Endothelial cell of umbilical vein (primary cell): ENCODE measurements at regions not wholly inside any gene's neighbourhood (a gene's known extent, or its start where the extent isn't known, plus 50 kb on each side); places are given as distances from the start of the nearest gene placed in this dataset.

Experiments used
- BruUV-seq: library from RNA; stranded (reverse); fragments of 400-500 nt; replicated peaks from 2 replicates; lab custom pipeline; 2021; lab: Mats Ljungman, UMichigan
- CTCF ChIA-PET: fragments of 300-600, 350-600 bp; sonication (Branson Sonifier 250); formaldehyde crosslinking; loops from one replicate; lab custom pipeline; 2021; ENCODE audit warnings: antibody characterized with exemption, inconsistent platforms; lab: Charles Lee
- POLR2A ChIA-PET: fragments of 300-600, 350-600 bp; sonication (Branson Sonifier 250); formaldehyde crosslinking; loops from one replicate; lab custom pipeline; 2021; ENCODE audit warnings: antibody characterized with exemption, inconsistent platforms; lab: Charles Lee
- DNase-seq: peaks from one replicate; pipeline ENCODE4 v3.0.0-alpha.2; 2011; ENCODE audit warnings: low read depth, low spot score
- FAIRE-seq: peaks from 2 replicates; lab custom pipeline; 2011; peaks lifted over from hg19 to GRCh38; lab: Jason Lieb, UNC
- H2AFZ ChIP-seq: 2 replicates; pipeline ENCODE4 v1.6.0; 2012; ENCODE audit warnings: low read depth, low read length, control low read depth, inconsistent platforms
- H3K27ac ChIP-seq: 2 replicates; pipeline ENCODE4 v1.5.1; 2011; ENCODE audit warnings: low read depth, mild to moderate bottlenecking, control low read depth, low read length, moderate library complexity; ENCODE audit not compliant: insufficient read depth
- H3K27me3 ChIP-seq, 2 experiments: 2 replicates each; pipeline versions ENCODE4 v1.6.0 to v1.6.1; 2011; ENCODE audit warnings: low read length in 2 of 2, mixed read lengths in 1 of 2; ENCODE audit not compliant: control insufficient read depth in 2 of 2, insufficient read depth in 2 of 2
- H3K36me3 ChIP-seq, 2 experiments: 2 replicates in 1 of 2; 3 replicates in 1 of 2; pipeline ENCODE4 v1.5.1; 2011; ENCODE audit warnings: low read length in 2 of 2, mild to moderate bottlenecking in 1 of 2, moderate library complexity in 1 of 2; ENCODE audit not compliant: control insufficient read depth in 2 of 2, insufficient read depth in 2 of 2; ENCODE audit errors: extremely low read depth in 1 of 2
- H3K4me1 ChIP-seq: 3 replicates; pipeline ENCODE4 v1.5.1; 2011; ENCODE audit warnings: mild to moderate bottlenecking, low read length; ENCODE audit not compliant: control insufficient read depth, insufficient read depth; ENCODE audit errors: extremely low read depth
- H3K4me2 ChIP-seq: 2 replicates; pipeline ENCODE4 v1.6.1; 2011; ENCODE audit warnings: low read length, control low read depth, mixed read lengths; ENCODE audit not compliant: insufficient read depth
- H3K4me3 ChIP-seq, 3 experiments: fragments of 200-600 bp in 1 of 3; sonication (generic), shearing (Covaris generic) in 1 of 3; replicated peaks in 1 of 3; 2 replicates each; pipeline ENCODE4 v1.5.1; 2011 to 2016; ENCODE audit warnings: control low read depth in 3 of 3, low read length in 3 of 3, mild to moderate bottlenecking in 2 of 3, inconsistent platforms in 1 of 3, low read depth in 1 of 3, moderate library complexity in 1 of 3; ENCODE audit not compliant: insufficient read depth in 1 of 3
- H3K79me2 ChIP-seq: 2 replicates; pipeline ENCODE4 v1.6.0; 2012; ENCODE audit warnings: low read length, inconsistent platforms; ENCODE audit not compliant: control insufficient read depth, insufficient read depth
- H3K9ac ChIP-seq: replicated peaks from 2 replicates; pipeline ENCODE3; 2011; ENCODE audit warnings: low read length, control low read depth; ENCODE audit not compliant: insufficient read depth; ENCODE audit errors: extremely low read depth
- H3K9me1 ChIP-seq: replicated peaks from 3 replicates; pipeline ENCODE4 v1.6.0; 2011; ENCODE audit warnings: mild to moderate bottlenecking, low read length; ENCODE audit not compliant: control insufficient read depth, insufficient read depth; ENCODE audit errors: extremely low read depth
- H3K9me3 ChIP-seq: replicated peaks from 2 replicates; pipeline ENCODE4 v1.5.1; 2012; ENCODE audit warnings: low read length, inconsistent platforms; ENCODE audit not compliant: control insufficient read depth, insufficient read depth
- H4K20me1 ChIP-seq: replicated peaks from 2 replicates; pipeline ENCODE3; 2011; ENCODE audit warnings: mild to moderate bottlenecking, low read length; ENCODE audit not compliant: control insufficient read depth, insufficient read depth; ENCODE audit errors: extremely low read depth
- EZH2 ChIP-seq: IDR thresholded peaks from 2 replicates; pipeline ENCODE4 v1.6.1; 2012; ENCODE audit warnings: borderline replicate concordance, low read depth, mild to moderate bottlenecking, moderate library complexity, low read length, inconsistent platforms; ENCODE audit not compliant: severe bottlenecking
- FOS ChIP-seq: IDR thresholded peaks from 2 replicates; pipeline ENCODE4 v1.6.1; 2011; ENCODE audit warnings: mild to moderate bottlenecking, low read length, moderate library complexity, borderline replicate concordance; ENCODE audit not compliant: insufficient read depth
- GATA2 ChIP-seq: IDR thresholded peaks from 2 replicates; pipeline ENCODE4 v1.7.0; 2011; ENCODE audit warnings: low read depth, mild to moderate bottlenecking, moderate library complexity, mixed read lengths, low read length; ENCODE audit not compliant: insufficient read length, insufficient read depth
- JUN ChIP-seq: IDR thresholded peaks from 2 replicates; pipeline ENCODE4 v1.6.1; 2011; ENCODE audit warnings: borderline replicate concordance, low read depth; ENCODE audit not compliant: insufficient read length, insufficient read depth
- MYC ChIP-seq: IDR thresholded peaks from one replicate; pipeline ENCODE4 v1.6.1; 2011; ENCODE audit warnings: mild to moderate bottlenecking, low read depth, low read length
- POLR2A ChIP-seq: IDR thresholded peaks from 2 replicates; pipeline ENCODE4 v1.6.1; 2012; ENCODE audit warnings: low read depth, mild to moderate bottlenecking, control low read depth, low read length
- POLR2AphosphoS5 ChIP-seq: IDR thresholded peaks from 2 replicates; pipeline ENCODE4 v1.6.1; 2012; ENCODE audit warnings: low read depth, mild to moderate bottlenecking, control low read depth, low read length, moderate library complexity; ENCODE audit not compliant: insufficient read depth
- dilution Hi-C: fragments of 300-500 bp; cut with MboI; formaldehyde crosslinking; loops from one replicate; pipeline ENCODE4 v1.15.0; 2019; ENCODE audit warnings: low sequenced_read_pairs; ENCODE audit not compliant: extremely low pct_ligation_motif_present
- intact Hi-C: fragments of 100-400 bp; cut with micrococcal nuclease; formaldehyde crosslinking; loops from one replicate; pipeline ENCODE4 v1.10.0; 2022
- TF ChIP-seq, protein P1 (sequence below): IDR thresholded peaks from 2 replicates; pipeline ENCODE4 v1.6.1; 2011; ENCODE audit not compliant: insufficient read depth, insufficient read length
- TF ChIP-seq, protein P2 (sequence below), 2 donors: IDR thresholded peaks; 1 replicate in 1 of 2; 2 replicates in 1 of 2; pipeline ENCODE4 v1.5.1; 2011; ENCODE audit warnings: low read length in 2 of 2, mild to moderate bottlenecking in 2 of 2, moderate library complexity in 2 of 2, control low read depth in 1 of 2, inconsistent platforms in 1 of 2, low read depth in 1 of 2; ENCODE audit not compliant: insufficient read depth in 1 of 2; ENCODE audit errors: extremely low read depth in 1 of 2

DNA sequence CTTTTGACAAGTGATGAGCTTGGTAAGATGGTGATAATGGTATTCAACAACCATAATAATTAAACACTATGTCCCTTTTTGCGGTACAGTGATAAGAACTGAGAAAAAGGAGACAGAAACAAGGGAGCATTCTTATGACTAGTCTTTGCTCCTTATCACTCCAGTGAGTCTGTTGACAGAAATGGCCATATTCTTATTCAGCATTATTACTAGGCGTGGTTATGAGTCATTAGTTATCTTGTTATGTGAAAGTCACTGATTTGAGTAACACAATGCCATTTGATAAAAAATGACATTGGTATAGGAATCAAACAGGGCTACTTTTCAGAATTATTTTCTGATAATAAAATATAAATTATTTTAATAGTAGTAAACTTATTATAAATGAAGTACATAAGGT is 193.5 kb downstream of the C3orf38 start:
- no peaks in the 10 kb centered on the region for H4K20me1 ChIP-seq
- H3K27ac ChIP-seq, result no peak overlapping the region
- H3K9me1 ChIP-seq, result no peaks in the 10 kb centered on the region
- no peaks in the 10 kb centered on the region for H3K4me1 ChIP-seq
- POLR2A ChIA-PET, result no interaction called here
- no peak overlapping the region for H2AFZ ChIP-seq
- no peaks in the 10 kb centered on the region for H3K36me3 ChIP-seq
- H3K4me3 ChIP-seq, result no peak overlapping the region
- no peaks in the 10 kb centered on the region for H3K79me2 ChIP-seq
- H3K9me3 ChIP-seq, result no peaks in the 10 kb centered on the region
- dilution Hi-C loops (no loop called here), intact Hi-C loops (no loop called here)
- no peak overlapping the region for H3K9ac ChIP-seq
- TF ChIP-seq POLR2A (no peak), FOS (no peak), MYC (no peak), JUN (no peak), EZH2 (no peak), GATA2 (no peak), POLR2AphosphoS5 (no peak)
- TF ChIP-seq, protein P1, sequence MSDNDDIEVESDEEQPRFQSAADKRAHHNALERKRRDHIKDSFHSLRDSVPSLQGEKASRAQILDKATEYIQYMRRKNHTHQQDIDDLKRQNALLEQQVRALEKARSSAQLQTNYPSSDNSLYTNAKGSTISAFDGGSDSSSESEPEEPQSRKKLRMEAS, result no peak
- TF ChIP-seq, protein P2, sequence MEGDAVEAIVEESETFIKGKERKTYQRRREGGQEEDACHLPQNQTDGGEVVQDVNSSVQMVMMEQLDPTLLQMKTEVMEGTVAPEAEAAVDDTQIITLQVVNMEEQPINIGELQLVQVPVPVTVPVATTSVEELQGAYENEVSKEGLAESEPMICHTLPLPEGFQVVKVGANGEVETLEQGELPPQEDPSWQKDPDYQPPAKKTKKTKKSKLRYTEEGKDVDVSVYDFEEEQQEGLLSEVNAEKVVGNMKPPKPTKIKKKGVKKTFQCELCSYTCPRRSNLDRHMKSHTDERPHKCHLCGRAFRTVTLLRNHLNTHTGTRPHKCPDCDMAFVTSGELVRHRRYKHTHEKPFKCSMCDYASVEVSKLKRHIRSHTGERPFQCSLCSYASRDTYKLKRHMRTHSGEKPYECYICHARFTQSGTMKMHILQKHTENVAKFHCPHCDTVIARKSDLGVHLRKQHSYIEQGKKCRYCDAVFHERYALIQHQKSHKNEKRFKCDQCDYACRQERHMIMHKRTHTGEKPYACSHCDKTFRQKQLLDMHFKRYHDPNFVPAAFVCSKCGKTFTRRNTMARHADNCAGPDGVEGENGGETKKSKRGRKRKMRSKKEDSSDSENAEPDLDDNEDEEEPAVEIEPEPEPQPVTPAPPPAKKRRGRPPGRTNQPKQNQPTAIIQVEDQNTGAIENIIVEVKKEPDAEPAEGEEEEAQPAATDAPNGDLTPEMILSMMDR (IDR thresholded peaks at IDR 0.05; ENCODE audit: extremely low read depth in 1 of 2, insufficient read depth in 1 of 2, low read depth in 1 of 2, low read length in 2 of 2), result no peak
- CTCF ChIA-PET, result no interaction called here
- DNase-seq (no peak), FAIRE-seq (no peak)
- BruUV-seq, result no TSS peak
- no peak overlapping the region for H3K4me2 ChIP-seq
- no peaks in the 10 kb centered on the region for H3K27me3 ChIP-seq
